ENCODE measurements at regions not wholly inside any gene's neighbourhood (a gene's known extent, or its start where the extent isn't known, plus 50 kb on each side); places are given as distances from the start of the nearest gene placed in this dataset.

DNA sequence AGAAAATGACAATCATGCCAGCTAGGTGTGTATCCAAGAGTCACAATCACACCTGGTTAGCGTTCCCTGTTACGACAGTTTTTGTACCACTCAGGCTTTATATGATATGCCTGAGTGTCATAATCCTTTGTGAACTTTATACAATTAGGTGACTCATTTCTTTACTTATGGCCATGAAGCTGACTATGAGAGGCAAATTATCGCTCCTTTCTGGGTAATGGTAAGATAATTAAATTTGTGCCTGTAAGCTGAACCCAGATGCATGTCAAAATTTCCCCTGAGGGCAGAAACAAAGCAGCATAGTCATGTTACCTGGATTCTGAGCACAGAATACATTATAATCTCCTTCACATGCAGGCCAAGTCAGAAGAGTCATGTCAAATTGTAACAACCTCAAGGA lies 970.1 kb upstream of the AMELY start:
- Histone ChIP-seq H3K27me3 (ENCODE audit: low read depth, low read length) (no peaks in the 10 kb centered on the region), H3K9me3 (ENCODE audit: insufficient read depth, low read length) (no peaks in the 10 kb centered on the region), H3K4me2 (ENCODE audit: low read length) (no peak overlapping the region), H3K4me1 (ENCODE audit: low read length) (no peaks in the 10 kb centered on the region), H2AFZ (ENCODE audit: low read depth, low read length) (no peak overlapping the region), H3K79me2 (ENCODE audit: low read length) (no peaks in the 10 kb centered on the region), H3K36me3 (replicated peaks; ENCODE audit: low read depth, low read length) (no peaks in the 10 kb centered on the region), H4K20me1 (ENCODE audit: insufficient read depth, low read length) (no peaks in the 10 kb centered on the region), H3K27ac (ENCODE audit: low read length) (no peak overlapping the region), H3K9ac (ENCODE audit: low read length) (no peak overlapping the region), H3K4me3 (ENCODE audit: low read length) (no peak overlapping the region)
- TF ChIP-seq, protein P1, sequence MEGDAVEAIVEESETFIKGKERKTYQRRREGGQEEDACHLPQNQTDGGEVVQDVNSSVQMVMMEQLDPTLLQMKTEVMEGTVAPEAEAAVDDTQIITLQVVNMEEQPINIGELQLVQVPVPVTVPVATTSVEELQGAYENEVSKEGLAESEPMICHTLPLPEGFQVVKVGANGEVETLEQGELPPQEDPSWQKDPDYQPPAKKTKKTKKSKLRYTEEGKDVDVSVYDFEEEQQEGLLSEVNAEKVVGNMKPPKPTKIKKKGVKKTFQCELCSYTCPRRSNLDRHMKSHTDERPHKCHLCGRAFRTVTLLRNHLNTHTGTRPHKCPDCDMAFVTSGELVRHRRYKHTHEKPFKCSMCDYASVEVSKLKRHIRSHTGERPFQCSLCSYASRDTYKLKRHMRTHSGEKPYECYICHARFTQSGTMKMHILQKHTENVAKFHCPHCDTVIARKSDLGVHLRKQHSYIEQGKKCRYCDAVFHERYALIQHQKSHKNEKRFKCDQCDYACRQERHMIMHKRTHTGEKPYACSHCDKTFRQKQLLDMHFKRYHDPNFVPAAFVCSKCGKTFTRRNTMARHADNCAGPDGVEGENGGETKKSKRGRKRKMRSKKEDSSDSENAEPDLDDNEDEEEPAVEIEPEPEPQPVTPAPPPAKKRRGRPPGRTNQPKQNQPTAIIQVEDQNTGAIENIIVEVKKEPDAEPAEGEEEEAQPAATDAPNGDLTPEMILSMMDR (IDR thresholded peaks at IDR 0.05; ENCODE audit: low read depth, low read length): no peak
- TF ChIP-seq EZH2phosphoT487 (IDR thresholded peaks at IDR 0.05; ENCODE audit: low read depth): no peak

DNA sequence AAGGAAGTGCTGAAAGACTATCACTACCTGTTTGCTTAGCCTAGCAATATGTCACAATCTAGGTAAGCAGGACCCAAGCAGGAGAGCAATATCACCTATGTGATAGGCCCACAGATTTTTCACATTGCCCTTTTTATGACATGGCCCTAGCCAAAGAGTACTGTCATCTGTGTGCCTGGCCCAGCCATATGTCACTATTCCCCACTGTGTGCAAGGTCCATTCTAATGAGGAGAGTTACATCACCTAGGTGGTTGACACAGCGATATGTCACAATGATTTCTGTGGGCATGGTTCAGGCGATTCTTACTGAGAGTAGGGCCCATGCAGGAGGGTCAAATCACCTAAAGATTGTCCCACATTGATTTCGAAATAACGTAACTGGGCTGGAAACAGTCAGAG lies 967.7 kb upstream of the AMELY start:
- no peak for TF ChIP-seq EZH2phosphoT487 (IDR thresholded peaks at IDR 0.05; ENCODE audit: low read depth)
- TF ChIP-seq, protein P1 (IDR thresholded peaks at IDR 0.05; ENCODE audit: low read depth, low read length): no peak

DNA sequence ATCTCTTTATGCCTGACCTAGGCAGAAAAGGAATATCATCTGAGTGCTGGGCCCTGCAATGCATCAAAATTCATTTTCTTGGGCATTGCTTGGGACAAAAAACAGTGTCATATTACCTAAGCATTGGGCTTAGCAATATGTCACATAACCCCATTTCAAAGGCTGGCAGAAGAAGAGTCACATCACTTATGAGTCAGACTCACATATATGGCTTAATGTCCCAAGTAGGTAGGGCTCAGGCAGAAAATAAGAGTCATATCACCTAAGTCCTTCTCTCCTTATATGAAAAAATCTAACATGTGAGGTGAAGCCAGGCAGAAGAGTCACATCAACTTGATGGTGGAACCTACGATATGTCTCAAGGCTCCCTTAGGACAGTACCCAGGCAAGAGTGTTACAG lies 967.2 kb upstream of the AMELY start:
- no peaks in the 10 kb centered on the region for H3K36me3 ChIP-seq (replicated peaks; ENCODE audit: low read depth, low read length)
- H3K27me3 ChIP-seq (ENCODE audit: low read depth, low read length): no peaks in the 10 kb centered on the region
- no peaks in the 10 kb centered on the region for H3K79me2 ChIP-seq (ENCODE audit: low read length)
- TF ChIP-seq EZH2phosphoT487 (IDR thresholded peaks at IDR 0.05; ENCODE audit: low read depth): no peak
- TF ChIP-seq, protein P1 (IDR thresholded peaks at IDR 0.05; ENCODE audit: low read depth, low read length): no peak
- no peak overlapping the region for H3K27ac ChIP-seq (ENCODE audit: low read length)
- H4K20me1 ChIP-seq (ENCODE audit: insufficient read depth, low read length): no peaks in the 10 kb centered on the region
- no peaks in the 10 kb centered on the region for H3K9me3 ChIP-seq (ENCODE audit: insufficient read depth, low read length)
- no peak overlapping the region for H3K9ac ChIP-seq (ENCODE audit: low read length)
- H3K4me1 ChIP-seq (ENCODE audit: low read length): no peaks in the 10 kb centered on the region
- H3K4me3 ChIP-seq (ENCODE audit: low read length): no peak overlapping the region
- no peak overlapping the region for H3K4me2 ChIP-seq (ENCODE audit: low read length)
- H2AFZ ChIP-seq (ENCODE audit: low read depth, low read length): no peak overlapping the region

More for the DNA sequence above, 967.7 kb upstream of the AMELY start:
- no peak overlapping the region for H3K27ac ChIP-seq (ENCODE audit: low read length)
- H3K27me3 ChIP-seq (ENCODE audit: low read depth, low read length): no peaks in the 10 kb centered on the region
- H3K9me3 ChIP-seq (ENCODE audit: insufficient read depth, low read length): no peaks in the 10 kb centered on the region
- no peaks in the 10 kb centered on the region for H3K36me3 ChIP-seq (replicated peaks; ENCODE audit: low read depth, low read length)
- no peak overlapping the region for H3K9ac ChIP-seq (ENCODE audit: low read length)
- H4K20me1 ChIP-seq (ENCODE audit: insufficient read depth, low read length): no peaks in the 10 kb centered on the region
- H2AFZ ChIP-seq (ENCODE audit: low read depth, low read length): no peak overlapping the region
- no peaks in the 10 kb centered on the region for H3K4me1 ChIP-seq (ENCODE audit: low read length)
- no peaks in the 10 kb centered on the region for H3K79me2 ChIP-seq (ENCODE audit: low read length)
- no peak overlapping the region for H3K4me3 ChIP-seq (ENCODE audit: low read length)
- no peak overlapping the region for H3K4me2 ChIP-seq (ENCODE audit: low read length)

DNA sequence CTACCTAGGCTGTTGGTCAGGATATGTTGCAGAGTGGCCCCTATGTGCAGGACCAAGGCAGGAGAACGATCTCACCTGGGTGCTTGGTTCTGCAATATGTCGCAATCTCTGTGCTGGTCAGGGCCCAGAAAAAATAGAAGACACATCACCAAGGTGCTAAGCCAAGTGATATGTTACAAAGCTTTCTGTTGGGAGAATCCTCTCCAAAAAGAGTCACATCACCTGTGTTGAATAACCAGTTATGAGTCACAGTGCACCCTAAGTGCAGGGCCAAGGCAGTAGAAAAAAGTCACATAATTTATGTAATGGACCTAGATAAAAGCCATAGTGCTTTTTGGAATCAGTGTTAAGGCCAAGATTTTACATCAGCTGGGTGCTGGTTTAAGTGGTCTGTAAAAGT lies 965.9 kb upstream of the AMELY start:
- no peak overlapping the region for H3K9ac ChIP-seq (ENCODE audit: low read length)
- no peaks in the 10 kb centered on the region for H3K79me2 ChIP-seq (ENCODE audit: low read length)
- H3K9me3 ChIP-seq (ENCODE audit: insufficient read depth, low read length): no peaks in the 10 kb centered on the region
- no peaks in the 10 kb centered on the region for H4K20me1 ChIP-seq (ENCODE audit: insufficient read depth, low read length)
- TF ChIP-seq EZH2phosphoT487 (IDR thresholded peaks at IDR 0.05; ENCODE audit: low read depth): no peak
- TF ChIP-seq, protein P1 (IDR thresholded peaks at IDR 0.05; ENCODE audit: low read depth, low read length): no peak
- H3K4me2 ChIP-seq (ENCODE audit: low read length): no peak overlapping the region
- H3K27me3 ChIP-seq (ENCODE audit: low read depth, low read length): no peaks in the 10 kb centered on the region
- H3K36me3 ChIP-seq (replicated peaks; ENCODE audit: low read depth, low read length): no peaks in the 10 kb centered on the region
- H2AFZ ChIP-seq (ENCODE audit: low read depth, low read length): no peak overlapping the region
- H3K27ac ChIP-seq (ENCODE audit: low read length): no peak overlapping the region
- H3K4me1 ChIP-seq (ENCODE audit: low read length): no peaks in the 10 kb centered on the region
- H3K4me3 ChIP-seq (ENCODE audit: low read length): no peak overlapping the region

All from OCI-LY3 (cell line).